SU-DHL-6 (cell line): ENCODE measurements at regions not wholly inside any gene's neighbourhood (a gene's known extent, or its start where the extent isn't known, plus 50 kb on each side); places are given as distances from the start of the nearest gene placed in this dataset.

Experiments
- EZH2phosphoT487 ChIP-seq: fragments of 200-600 bp; sonication (generic), shearing (Covaris generic); conservative IDR thresholded peaks from 2 replicates; pipeline ENCODE4 v1.6.1; 2018; ENCODE audit warnings: mild to moderate bottlenecking, antibody characterized with exemption, low read length, moderate library complexity, mixed read lengths
- TF ChIP-seq, protein P1 (sequence below): fragments of 200-600 bp; sonication (generic); IDR thresholded peaks from one replicate; pipeline ENCODE4 v1.5.1; 2017; ENCODE audit warnings: antibody characterized with exemption, mild to moderate bottlenecking, low read length, moderate library complexity; ENCODE audit not compliant: insufficient read depth, poor library complexity, severe bottlenecking

DNA sequence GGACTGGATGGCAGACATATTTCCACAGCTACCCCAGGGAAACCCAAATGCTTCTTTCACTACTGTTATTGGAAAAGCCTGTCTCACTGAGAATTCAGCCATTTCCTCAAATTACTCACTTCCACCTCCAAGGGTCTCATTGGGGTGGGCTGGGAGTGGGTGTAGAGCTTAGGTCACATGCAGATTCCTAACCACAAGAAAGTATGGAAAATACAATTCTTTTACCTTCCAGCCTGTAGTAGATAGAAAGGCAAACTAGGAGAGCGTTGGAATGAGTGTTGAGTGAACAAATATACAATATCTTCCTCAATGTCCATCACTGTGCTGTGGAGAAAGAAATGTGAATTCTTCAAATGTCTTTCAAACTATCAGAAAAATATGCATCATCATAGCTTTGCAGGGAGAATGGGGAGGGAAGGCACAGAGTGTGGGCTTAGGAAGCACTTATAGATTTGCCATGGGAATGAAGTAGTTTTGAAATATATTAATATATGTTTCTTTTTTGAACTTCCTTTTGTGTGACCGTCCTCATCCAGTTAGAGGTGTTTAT lies 245.3 kb upstream of the JADE1 start:
- TF ChIP-seq, protein P1, sequence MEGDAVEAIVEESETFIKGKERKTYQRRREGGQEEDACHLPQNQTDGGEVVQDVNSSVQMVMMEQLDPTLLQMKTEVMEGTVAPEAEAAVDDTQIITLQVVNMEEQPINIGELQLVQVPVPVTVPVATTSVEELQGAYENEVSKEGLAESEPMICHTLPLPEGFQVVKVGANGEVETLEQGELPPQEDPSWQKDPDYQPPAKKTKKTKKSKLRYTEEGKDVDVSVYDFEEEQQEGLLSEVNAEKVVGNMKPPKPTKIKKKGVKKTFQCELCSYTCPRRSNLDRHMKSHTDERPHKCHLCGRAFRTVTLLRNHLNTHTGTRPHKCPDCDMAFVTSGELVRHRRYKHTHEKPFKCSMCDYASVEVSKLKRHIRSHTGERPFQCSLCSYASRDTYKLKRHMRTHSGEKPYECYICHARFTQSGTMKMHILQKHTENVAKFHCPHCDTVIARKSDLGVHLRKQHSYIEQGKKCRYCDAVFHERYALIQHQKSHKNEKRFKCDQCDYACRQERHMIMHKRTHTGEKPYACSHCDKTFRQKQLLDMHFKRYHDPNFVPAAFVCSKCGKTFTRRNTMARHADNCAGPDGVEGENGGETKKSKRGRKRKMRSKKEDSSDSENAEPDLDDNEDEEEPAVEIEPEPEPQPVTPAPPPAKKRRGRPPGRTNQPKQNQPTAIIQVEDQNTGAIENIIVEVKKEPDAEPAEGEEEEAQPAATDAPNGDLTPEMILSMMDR, result no peak
- no peak for TF ChIP-seq EZH2phosphoT487
